Endothelial cell (in vitro differentiated cells): ENCODE measurements at regions not wholly inside any gene's neighbourhood (a gene's known extent, or its start where the extent isn't known, plus 50 kb on each side); places are given as distances from the start of the nearest gene placed in this dataset.

Experiments used
- DNase-seq: peaks from one replicate; pipeline ENCODE4 v3.0.0; 2021; ENCODE audit warnings: low spot score
- H3K27ac Mint-ChIP-seq: one replicate; pipeline ENCODE4 v1.8.0; 2021; ENCODE audit warnings: mixed read lengths, inconsistent platforms; ENCODE audit not compliant: unreplicated experiment
- H3K27me3 Mint-ChIP-seq: one replicate; pipeline ENCODE4 v1.8.0; 2021; ENCODE audit warnings: mild to moderate bottlenecking, moderate library complexity, mixed read lengths, inconsistent platforms; ENCODE audit not compliant: unreplicated experiment
- H3K36me3 Mint-ChIP-seq: one replicate; pipeline ENCODE4 v1.8.0; 2021; ENCODE audit warnings: mild to moderate bottlenecking, low read depth, mixed read lengths, inconsistent platforms; ENCODE audit not compliant: unreplicated experiment
- H3K4me1 Mint-ChIP-seq: one replicate; pipeline ENCODE4 v1.8.0; 2021; ENCODE audit warnings: mild to moderate bottlenecking, mixed read lengths, inconsistent platforms; ENCODE audit not compliant: unreplicated experiment
- H3K4me3 Mint-ChIP-seq: one replicate; pipeline ENCODE4 v1.8.0; 2021; ENCODE audit warnings: mild to moderate bottlenecking, mixed read lengths, inconsistent platforms; ENCODE audit not compliant: unreplicated experiment
- H3K9me3 Mint-ChIP-seq: one replicate; pipeline ENCODE4 v1.8.0; 2021; ENCODE audit warnings: mixed read lengths, inconsistent platforms; ENCODE audit not compliant: unreplicated experiment
- CTCF ChIP-seq: fragments of 200-600 bp; sonication (generic); IDR thresholded peaks from one replicate; pipeline ENCODE4 v1.5.0; 2021; ENCODE audit warnings: antibody characterized with exemption; ENCODE audit not compliant: unreplicated experiment

GRCh38 chr2:139365189-139365588 lies 585.0 kb upstream of the NXPH2 start:
- H3K27ac Mint-ChIP-seq: no peak overlapping the region
- TF ChIP-seq CTCF: no peak

GRCh38 chr2:139360654-139361053 lies 580.5 kb upstream of the NXPH2 start:
- TF ChIP-seq CTCF: no peak
- DNase-seq: no peak
- H3K27me3 Mint-ChIP-seq: peaks cover 1% of the 10 kb centered on the region
- H3K36me3 Mint-ChIP-seq: no peaks in the 10 kb centered on the region
- H3K9me3 Mint-ChIP-seq: no peaks in the 10 kb centered on the region
- H3K27ac Mint-ChIP-seq: no peak overlapping the region
- no peak overlapping the region for H3K4me3 Mint-ChIP-seq
- no peaks in the 10 kb centered on the region for H3K4me1 Mint-ChIP-seq

More at GRCh38 chr2:139365189-139365588, 585.0 kb upstream of the NXPH2 start:
- Mint-ChIP-seq H3K36me3 (no peaks in the 10 kb centered on the region), H3K9me3 (no peaks in the 10 kb centered on the region), H3K4me3 (no peak overlapping the region), H3K27me3 (peaks cover 1% of the 10 kb centered on the region), H3K4me1 (no peaks in the 10 kb centered on the region)
- DNase-seq: no peak

- no peaks in the 10 kb centered on the region for H3K36me3 Mint-ChIP-seq
- no peak for DNase-seq
- no peak for TF ChIP-seq CTCF
- no peaks in the 10 kb centered on the region for H3K9me3 Mint-ChIP-seq
- H3K27ac Mint-ChIP-seq: no peak overlapping the region
- peaks cover 1% of the 10 kb centered on the region for H3K27me3 Mint-ChIP-seq
- H3K4me1 Mint-ChIP-seq: no peaks in the 10 kb centered on the region
- H3K4me3 Mint-ChIP-seq: no peak overlapping the region
Measured at GRCh38 chr2:139359818-139360217, 579.6 kb upstream of the NXPH2 start.

GRCh38 chr2:139357972-139358371 lies 577.8 kb upstream of the NXPH2 start:
- peaks cover 3% of the 10 kb centered on the region for H3K36me3 Mint-ChIP-seq
- no peaks in the 10 kb centered on the region for H3K4me1 Mint-ChIP-seq
- H3K27ac Mint-ChIP-seq: no peak overlapping the region
- peaks cover 3% of the 10 kb centered on the region for H3K9me3 Mint-ChIP-seq
- H3K4me3 Mint-ChIP-seq: no peak overlapping the region
- no peak for DNase-seq
- peaks cover 1% of the 10 kb centered on the region for H3K27me3 Mint-ChIP-seq
- no peak for TF ChIP-seq CTCF

GRCh38 chr2:139354518-139354917 lies 574.3 kb upstream of the NXPH2 start:
- H3K4me3 Mint-ChIP-seq: no peak overlapping the region
- no peak for TF ChIP-seq CTCF
- H3K9me3 Mint-ChIP-seq: peaks cover 7% of the 10 kb centered on the region

More at GRCh38 chr2:139354518-139354917, 574.3 kb upstream of the NXPH2 start:
- Mint-ChIP-seq H3K27ac (no peak overlapping the region), H3K36me3 (peaks cover 4% of the 10 kb centered on the region), H3K27me3 (no peaks in the 10 kb centered on the region), H3K4me1 (no peaks in the 10 kb centered on the region)
- no peak for DNase-seq
